ENCODE measurements at regions not wholly inside any gene's neighbourhood (a gene's known extent, or its start where the extent isn't known, plus 50 kb on each side); places are given as distances from the start of the nearest gene placed in this dataset.

DNA sequence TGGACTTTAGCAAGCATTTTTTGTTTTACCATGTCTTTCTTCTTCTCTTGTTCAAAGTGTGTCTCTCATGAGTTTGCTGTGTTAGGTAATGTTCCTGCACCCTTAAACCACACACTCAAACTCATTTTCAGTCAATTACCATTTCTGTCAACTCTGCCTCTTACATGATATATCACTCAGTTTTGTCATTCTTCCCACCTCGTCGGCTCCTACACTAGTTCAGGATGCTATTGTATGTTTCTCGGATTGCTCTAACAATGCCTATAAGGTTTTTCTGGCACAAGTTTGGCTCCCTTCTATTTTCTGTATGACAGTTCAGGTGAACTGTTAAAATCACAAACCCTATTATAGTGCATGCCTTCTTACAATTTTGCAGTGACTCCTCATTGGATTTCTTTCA lies 260.8 kb upstream of the NAV3 start:
- Histone ChIP-seq H3K4ac (ENCODE audit: low read depth, low read length) (no peak overlapping the region), H3K9ac (ENCODE audit: low read length) (no peak overlapping the region), H3K27me3 (ENCODE audit: insufficient read depth, low read length) (no peaks in the 10 kb centered on the region), H3K79me2 (ENCODE audit: control insufficient read depth, insufficient read depth, low read length, poor library complexity) (no peaks in the 10 kb centered on the region), H3K79me1 (ENCODE audit: low read length) (no peaks in the 10 kb centered on the region), H4K8ac (ENCODE audit: low read depth, low read length) (no peak overlapping the region), H3K23ac (ENCODE audit: low read length) (no peak overlapping the region), H3K18ac (ENCODE audit: low read length) (no peak overlapping the region), H4K91ac (ENCODE audit: low read depth, low read length) (no peak overlapping the region), H3K4me1 (ENCODE audit: control insufficient read depth in 1 of 2, insufficient read depth in 2 of 2, low read length in 2 of 2) (no peaks in the 10 kb centered on the region), H3K36me3 (ENCODE audit: control insufficient read depth in 1 of 2, insufficient read depth in 2 of 2, low read length in 2 of 2) (no peaks in the 10 kb centered on the region), H4K12ac (ENCODE audit: low read depth, low read length) (no peak overlapping the region), H3K27ac (ENCODE audit: low read depth, low read length) (no peak overlapping the region), H2BK5ac (ENCODE audit: low read depth, low read length, poor library complexity) (no peak overlapping the region), H2AFZ (ENCODE audit: insufficient read depth, low read length, poor library complexity) (no peak overlapping the region), H3K14ac (ENCODE audit: low read length) (no peak overlapping the region), H2AK5ac (ENCODE audit: low read length) (no peak overlapping the region), H2BK12ac (ENCODE audit: low read length) (no peak overlapping the region), H3K9me3 (ENCODE audit: insufficient read depth, low read depth, low read length) (no peaks in the 10 kb centered on the region), H2BK120ac (ENCODE audit: insufficient read depth, low read length, poor library complexity) (no peak overlapping the region), H3K4me3 (ENCODE audit: low read depth, low read length) (no peak overlapping the region), H3K4me2 (ENCODE audit: low read length) (no peak overlapping the region)
- WGBS (ENCODE audit: extremely low coverage, insufficient coverage, insufficient read length): no CpG with 5 or more reads among the region's 3 CpGs
- no peak for DNase-seq

DNA sequence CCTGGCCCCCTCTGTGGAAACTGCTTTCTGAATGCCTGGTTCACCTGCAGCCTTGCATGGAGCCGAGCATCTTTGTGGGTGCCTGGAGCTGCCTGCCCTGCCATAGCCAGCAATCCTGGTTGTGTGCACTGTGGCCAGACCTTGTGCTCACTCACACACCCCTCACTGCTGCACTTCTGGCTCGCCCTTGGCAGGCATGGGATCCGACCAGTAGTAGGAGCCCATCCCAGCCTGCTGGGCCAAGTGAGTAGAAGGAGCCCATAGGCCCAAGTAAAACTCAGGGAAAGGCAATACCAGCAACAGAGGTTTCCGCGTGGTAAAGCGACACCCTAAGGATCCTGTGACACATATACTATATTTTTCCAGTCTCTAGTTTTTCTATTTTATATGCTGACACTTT lies 270.0 kb upstream of the NAV3 start:
- Histone ChIP-seq H3K4me2 (ENCODE audit: low read length) (no peak overlapping the region), H3K4me3 (ENCODE audit: low read depth, low read length) (no peak overlapping the region), H4K91ac (ENCODE audit: low read depth, low read length) (no peak overlapping the region), H3K23ac (ENCODE audit: low read length) (no peak overlapping the region), H2AFZ (ENCODE audit: insufficient read depth, low read length, poor library complexity) (no peak overlapping the region), H3K4me1 (ENCODE audit: control insufficient read depth in 1 of 2, insufficient read depth in 2 of 2, low read length in 2 of 2) (no peaks in the 10 kb centered on the region), H4K12ac (ENCODE audit: low read depth, low read length) (no peak overlapping the region), H2AK5ac (ENCODE audit: low read length) (no peak overlapping the region), H3K79me2 (ENCODE audit: control insufficient read depth, insufficient read depth, low read length, poor library complexity) (no peaks in the 10 kb centered on the region), H3K36me3 (ENCODE audit: control insufficient read depth in 1 of 2, insufficient read depth in 2 of 2, low read length in 2 of 2) (no peaks in the 10 kb centered on the region), H3K27me3 (ENCODE audit: insufficient read depth, low read length) (no peaks in the 10 kb centered on the region), H3K27ac (ENCODE audit: low read depth, low read length) (no peak overlapping the region), H3K79me1 (ENCODE audit: low read length) (no peaks in the 10 kb centered on the region), H2BK5ac (ENCODE audit: low read depth, low read length, poor library complexity) (no peak overlapping the region), H3K4ac (ENCODE audit: low read depth, low read length) (no peak overlapping the region), H3K18ac (ENCODE audit: low read length) (no peak overlapping the region), H2BK120ac (ENCODE audit: insufficient read depth, low read length, poor library complexity) (no peak overlapping the region), H4K8ac (ENCODE audit: low read depth, low read length) (no peak overlapping the region), H3K9me3 (ENCODE audit: insufficient read depth, low read depth, low read length) (peaks cover 5% of the 10 kb centered on the region), H3K9ac (ENCODE audit: low read length) (no peak overlapping the region), H3K14ac (ENCODE audit: low read length) (no peak overlapping the region), H2BK12ac (ENCODE audit: low read length) (no peak overlapping the region)
- no CpG with 5 or more reads among the region's 6 CpGs for whole genome bisulfite sequencing (ENCODE audit: extremely low coverage, insufficient coverage, insufficient read length)
- no peak for DNase-seq

DNA sequence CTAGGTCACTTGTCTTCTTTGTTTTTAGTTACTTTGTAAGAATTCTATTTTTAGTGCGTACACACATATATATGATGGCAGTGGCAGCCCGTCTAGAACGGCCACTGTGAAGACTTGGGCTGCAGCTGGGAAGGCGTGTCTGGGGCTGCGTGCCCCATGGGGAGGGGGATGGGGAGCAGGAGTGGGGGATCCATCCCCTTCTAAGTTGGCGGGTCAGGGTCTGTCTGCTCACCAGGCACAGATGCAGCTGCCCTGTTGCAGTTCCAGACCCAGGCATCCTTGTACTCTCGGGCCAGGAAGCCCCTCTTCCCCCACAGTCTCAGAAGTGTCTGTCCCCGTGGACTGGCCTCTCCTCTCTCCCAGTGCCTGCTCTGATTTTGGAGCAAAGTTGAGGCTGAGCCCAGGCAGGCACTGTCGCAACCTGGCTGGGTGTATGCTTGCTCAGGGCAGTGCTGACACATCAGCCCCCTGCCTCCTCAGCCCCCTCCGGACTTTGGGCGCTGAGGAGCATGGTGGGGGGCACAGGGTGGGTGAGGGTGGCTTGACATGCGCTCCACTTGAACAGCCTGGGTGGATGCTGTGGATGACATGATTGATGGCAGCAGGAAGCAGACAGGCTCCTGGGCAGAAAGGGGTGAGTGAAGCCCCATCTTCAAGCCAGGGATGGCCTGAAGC lies 271.2 kb upstream of the NAV3 start:
- Histone ChIP-seq H4K8ac (ENCODE audit: low read depth, low read length) (no peak overlapping the region), H4K12ac (ENCODE audit: low read depth, low read length) (no peak overlapping the region), H2BK5ac (ENCODE audit: low read depth, low read length, poor library complexity) (no peak overlapping the region), H3K4me1 (ENCODE audit: control insufficient read depth in 1 of 2, insufficient read depth in 2 of 2, low read length in 2 of 2) (no peaks in the 10 kb centered on the region), H2BK12ac (ENCODE audit: low read length) (no peak overlapping the region), H3K4me3 (ENCODE audit: low read depth, low read length) (no peak overlapping the region), H2AFZ (ENCODE audit: insufficient read depth, low read length, poor library complexity) (no peak overlapping the region), H3K4me2 (ENCODE audit: low read length) (no peak overlapping the region), H3K79me1 (ENCODE audit: low read length) (no peaks in the 10 kb centered on the region), H3K36me3 (ENCODE audit: control insufficient read depth in 1 of 2, insufficient read depth in 2 of 2, low read length in 2 of 2) (no peaks in the 10 kb centered on the region), H4K91ac (ENCODE audit: low read depth, low read length) (no peak overlapping the region), H3K9me3 (ENCODE audit: insufficient read depth, low read depth, low read length) (peaks cover 5% of the 10 kb centered on the region), H3K79me2 (ENCODE audit: control insufficient read depth, insufficient read depth, low read length, poor library complexity) (no peaks in the 10 kb centered on the region), H3K18ac (ENCODE audit: low read length) (no peak overlapping the region), H2BK120ac (ENCODE audit: insufficient read depth, low read length, poor library complexity) (no peak overlapping the region), H3K27me3 (ENCODE audit: insufficient read depth, low read length) (no peaks in the 10 kb centered on the region), H2AK5ac (ENCODE audit: low read length) (no peak overlapping the region), H3K14ac (ENCODE audit: low read length) (no peak overlapping the region), H3K9ac (ENCODE audit: low read length) (no peak overlapping the region), H3K4ac (ENCODE audit: low read depth, low read length) (no peak overlapping the region), H3K27ac (ENCODE audit: low read depth, low read length) (no peak overlapping the region), H3K23ac (ENCODE audit: low read length) (no peak overlapping the region)
- no peak for DNase-seq
- WGBS (ENCODE audit: extremely low coverage, insufficient coverage, insufficient read length): no CpG with 5 or more reads among the region's 12 CpGs

DNA sequence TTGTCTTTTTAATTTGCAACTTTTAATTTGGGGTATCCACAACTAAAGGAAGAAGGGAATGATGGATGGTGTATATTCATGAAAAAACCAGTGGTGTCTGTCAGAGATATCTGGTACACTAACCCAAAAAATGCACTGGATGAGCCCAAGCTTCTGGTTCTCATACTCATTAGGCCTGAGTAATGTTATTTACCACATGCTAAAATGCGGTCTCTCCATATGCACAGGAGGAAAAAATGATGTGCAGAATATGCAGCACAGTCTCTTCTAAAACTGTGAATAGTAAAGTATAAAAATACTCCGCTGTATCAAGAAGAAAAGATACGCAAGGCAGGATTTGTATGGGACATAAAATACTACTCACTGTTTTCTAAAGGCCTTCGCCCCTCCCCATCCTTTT lies 275.6 kb upstream of the NAV3 start:
- Histone ChIP-seq H2BK5ac (ENCODE audit: low read depth, low read length, poor library complexity) (no peak overlapping the region), H3K79me2 (ENCODE audit: control insufficient read depth, insufficient read depth, low read length, poor library complexity) (no peaks in the 10 kb centered on the region), H2AFZ (ENCODE audit: insufficient read depth, low read length, poor library complexity) (no peak overlapping the region), H3K23ac (ENCODE audit: low read length) (no peak overlapping the region), H3K4me3 (ENCODE audit: low read depth, low read length) (no peak overlapping the region), H3K4me2 (ENCODE audit: low read length) (no peak overlapping the region), H3K9me3 (ENCODE audit: insufficient read depth, low read depth, low read length) (peaks cover 3% of the 10 kb centered on the region), H3K79me1 (ENCODE audit: low read length) (no peaks in the 10 kb centered on the region), H3K4me1 (ENCODE audit: control insufficient read depth in 1 of 2, insufficient read depth in 2 of 2, low read length in 2 of 2) (no peaks in the 10 kb centered on the region), H3K18ac (ENCODE audit: low read length) (no peak overlapping the region), H3K9ac (ENCODE audit: low read length) (no peak overlapping the region), H2BK120ac (ENCODE audit: insufficient read depth, low read length, poor library complexity) (no peak overlapping the region), H2BK12ac (ENCODE audit: low read length) (no peak overlapping the region), H3K27ac (ENCODE audit: low read depth, low read length) (no peak overlapping the region), H3K36me3 (ENCODE audit: control insufficient read depth in 1 of 2, insufficient read depth in 2 of 2, low read length in 2 of 2) (no peaks in the 10 kb centered on the region), H4K8ac (ENCODE audit: low read depth, low read length) (no peak overlapping the region), H4K91ac (ENCODE audit: low read depth, low read length) (no peak overlapping the region), H4K12ac (ENCODE audit: low read depth, low read length) (no peak overlapping the region), H3K27me3 (ENCODE audit: insufficient read depth, low read length) (no peaks in the 10 kb centered on the region), H2AK5ac (ENCODE audit: low read length) (no peak overlapping the region), H3K4ac (ENCODE audit: low read depth, low read length) (no peak overlapping the region), H3K14ac (ENCODE audit: low read length) (no peak overlapping the region)
- WGBS (ENCODE audit: extremely low coverage, insufficient coverage, insufficient read length): no CpG with 5 or more reads among the region's 4 CpGs
- no peak for DNase-seq
